GM19035 (cell line): ENCODE measurements at regions not wholly inside any gene's neighbourhood (a gene's known extent, or its start where the extent isn't known, plus 50 kb on each side); places are given as distances from the start of the nearest gene placed in this dataset.
A peak's percentile ranks its signal among the peaks of the same experiment; 100 is the strongest.
"Not testable (repeated sequence)": the region's sequence is repeated elsewhere in the genome, so short reads cannot be mapped to it uniquely, and the experiment has no call there.

ENCODE experiments used
- ATAC-seq: cut with Tn5 transposase; IDR thresholded peaks from one replicate; pipeline ENCODE4 v1.9.1; 2021; ENCODE audit not compliant: unreplicated experiment

GRCh38 chr2:146468578-146468977, 1376.3 kb upstream of the ACVR2A start:
- no peak for ATAC-seq

GRCh38 chr2:146467425-146467824, 1377.4 kb upstream of the ACVR2A start:
- ATAC-seq: no peak

GRCh38 chr2:146465460-146465859, 1379.4 kb upstream of the ACVR2A start:
- ATAC-seq: no peak

- no peak for ATAC-seq
Observed at GRCh38 chr2:146461068-146461467, 1383.8 kb upstream of the ACVR2A start.

GRCh38 chr2:146458585-146458984, 1386.2 kb upstream of the ACVR2A start:
- ATAC-seq: no peak

GRCh38 chr2:146457221-146457620, 1387.6 kb upstream of the ACVR2A start:
- no peak for ATAC-seq

GRCh38 chr2:146455325-146455724, 1389.5 kb upstream of the ACVR2A start:
- ATAC-seq: no peak

- ATAC-seq: peak; percentile 76
Observed at GRCh38 chr2:146451972-146452371, 1392.9 kb upstream of the ACVR2A start.

GRCh38 chr2:146450131-146450530, 1394.7 kb upstream of the ACVR2A start:
- ATAC-seq: no peak

GRCh38 chr2:146444987-146445386, 1399.8 kb upstream of the ACVR2A start:
- no peak for ATAC-seq

- no peak for ATAC-seq
Observed at GRCh38 chr2:146444085-146444484, 1400.7 kb upstream of the ACVR2A start.

GRCh38 chr2:146438246-146438645, 1406.6 kb upstream of the ACVR2A start:
- ATAC-seq: no peak

GRCh38 chr2:146437712-146438111, 1407.1 kb upstream of the ACVR2A start:
- ATAC-seq: no peak

- no peak for ATAC-seq
Observed at GRCh38 chr2:146433116-146433875, 1411.5 kb upstream of the ACVR2A start.

GRCh38 chr2:146429366-146429765, 1415.5 kb upstream of the ACVR2A start:
- ATAC-seq: no peak

- ATAC-seq: no peak
Observed at GRCh38 chr2:146417942-146418341, 1426.9 kb upstream of the ACVR2A start.

GRCh38 chr2:146415291-146415690, 1429.5 kb upstream of the ACVR2A start:
- ATAC-seq: no peak

GRCh38 chr2:146414456-146414855, 1430.4 kb upstream of the ACVR2A start:
- no peak for ATAC-seq

- ATAC-seq: no peak
Observed at GRCh38 chr2:146413086-146413610, 1431.7 kb upstream of the ACVR2A start.

GRCh38 chr2:146412625-146413024, 1432.2 kb upstream of the ACVR2A start:
- ATAC-seq: no peak

- not testable (repeated sequence) for ATAC-seq
Observed at GRCh38 chr2:146405402-146406309, 1439.2 kb upstream of the ACVR2A start.
